Keratinocyte (primary cell): ENCODE measurements at regions not wholly inside any gene's neighbourhood (a gene's known extent, or its start where the extent isn't known, plus 50 kb on each side); places are given as distances from the start of the nearest gene placed in this dataset.

Experiments used
- DNase-seq: peaks from one replicate; pipeline ENCODE4 v3.0.0-alpha.2; 2011; ENCODE audit warnings: low read depth, missing footprints, low spot score
- FAIRE-seq: peaks from 2 replicates; lab custom pipeline; 2011; peaks lifted over from hg19 to GRCh38; lab: Jason Lieb, UNC
- H2AFZ ChIP-seq: 2 replicates; pipeline ENCODE4 v1.6.0; 2012; ENCODE audit warnings: low read length, control low read depth, inconsistent platforms; ENCODE audit not compliant: control insufficient read depth
- H3K27ac ChIP-seq: 2 replicates; pipeline ENCODE4 v1.5.1; 2011; ENCODE audit warnings: low read length; ENCODE audit not compliant: control insufficient read depth, insufficient read depth
- H3K27me3 ChIP-seq: 3 replicates; pipeline ENCODE4 v1.6.0; 2011; ENCODE audit warnings: low read length; ENCODE audit not compliant: control insufficient read depth, insufficient read depth; ENCODE audit errors: extremely low read depth
- H3K36me3 ChIP-seq, 2 experiments: 2 replicates in 1 of 2; 3 replicates in 1 of 2; pipeline ENCODE4 v1.5.1; 2011; ENCODE audit warnings: low read length in 2 of 2, mild to moderate bottlenecking in 1 of 2; ENCODE audit not compliant: control insufficient read depth in 2 of 2, insufficient read depth in 2 of 2; ENCODE audit errors: extremely low read depth in 1 of 2
- H3K4me1 ChIP-seq: 3 replicates; pipeline ENCODE4 v1.5.1; 2011; ENCODE audit warnings: low read length; ENCODE audit not compliant: control insufficient read depth, insufficient read depth; ENCODE audit errors: extremely low read depth
- H3K4me2 ChIP-seq: 3 replicates; pipeline ENCODE4 v1.6.0; 2011; ENCODE audit warnings: low read depth, low read length; ENCODE audit not compliant: control insufficient read depth, insufficient read depth; ENCODE audit errors: extremely low read depth
- H3K4me3 ChIP-seq, 3 experiments: fragments of 200-600 bp in 1 of 3; sonication (generic) in 1 of 3; 2 replicates in 2 of 3; 3 replicates in 1 of 3; pipeline ENCODE4 v1.5.1; 2011 to 2016; ENCODE audit warnings: low read length in 3 of 3, mild to moderate bottlenecking in 3 of 3, control low read depth in 2 of 3, inconsistent platforms in 1 of 3, low read depth in 1 of 3, mixed read lengths in 1 of 3, mixed run types in 1 of 3, moderate library complexity in 1 of 3; ENCODE audit not compliant: control insufficient read depth in 2 of 3, insufficient read depth in 2 of 3; ENCODE audit errors: extremely low read depth in 1 of 3
- H3K79me2 ChIP-seq: 2 replicates; pipeline ENCODE4 v1.6.0; 2012; ENCODE audit warnings: low read length; ENCODE audit not compliant: control insufficient read depth, insufficient read depth
- H3K9ac ChIP-seq: 3 replicates; pipeline ENCODE4 v1.6.0; 2011; ENCODE audit warnings: low read length; ENCODE audit not compliant: control insufficient read depth, insufficient read depth; ENCODE audit errors: extremely low read depth
- H3K9me1 ChIP-seq: 3 replicates; pipeline ENCODE4 v1.6.0; 2011; ENCODE audit warnings: low read length; ENCODE audit not compliant: control insufficient read depth, insufficient read depth; ENCODE audit errors: extremely low read depth
- H3K9me3 ChIP-seq: 2 replicates; pipeline ENCODE4 v1.5.1; 2012; ENCODE audit warnings: low read depth, low read length; ENCODE audit not compliant: control insufficient read depth
- H4K20me1 ChIP-seq: 3 replicates; pipeline ENCODE4 v1.6.0; 2011; ENCODE audit warnings: low read length; ENCODE audit not compliant: control insufficient read depth, insufficient read depth; ENCODE audit errors: extremely low read depth
- CTCF ChIP-seq, 3 experiments: IDR thresholded peaks in 1 of 3; conservative IDR thresholded peaks in 1 of 3; optimal IDR thresholded peaks in 1 of 3; 2 replicates in 2 of 3; 3 replicates in 1 of 3; pipeline versions ENCODE3 to v1.5.1; 2011; ENCODE audit warnings: low read length in 3 of 3, mild to moderate bottlenecking in 3 of 3, moderate library complexity in 2 of 3, control low read depth in 1 of 3, inconsistent platforms in 1 of 3; ENCODE audit not compliant: insufficient read depth in 2 of 3; ENCODE audit errors: extremely low read depth in 1 of 3
- EZH2 ChIP-seq: IDR thresholded peaks from one replicate; pipeline ENCODE4 v1.6.1; 2012; ENCODE audit warnings: inconsistent platforms, mild to moderate bottlenecking, low read length, moderate library complexity
- dilution Hi-C: fragments of 300-500 bp; cut with MboI; formaldehyde crosslinking; loops from one replicate; pipeline ENCODE4 v1.7.0; 2020; ENCODE audit warnings: low sequenced_read_pairs; ENCODE audit not compliant: extremely low pct_ligation_motif_present

- TF ChIP-seq EZH2 (no peak), CTCF (optimal IDR thresholded peaks at IDR 0.05 in 1 of 3, IDR thresholded peaks at IDR 0.05 in 1 of 3, conservative IDR thresholded peaks at IDR 0.05 in 1 of 3; ENCODE audit: extremely low read depth in 1 of 3, insufficient read depth in 2 of 3, low read length in 3 of 3) (no peak)
- Histone ChIP-seq H2AFZ (no peak overlapping the region), H3K9ac (no peak overlapping the region), H3K4me2 (no peak overlapping the region), H3K9me1 (no peaks in the 10 kb centered on the region), H4K20me1 (no peaks in the 10 kb centered on the region), H3K27ac (no peak overlapping the region), H3K79me2 (no peaks in the 10 kb centered on the region), H3K27me3 (no peaks in the 10 kb centered on the region), H3K4me1 (peaks cover 26% of the 10 kb centered on the region), H3K4me3 (no peak overlapping the region), H3K36me3 (no peaks in the 10 kb centered on the region), H3K9me3 (no peaks in the 10 kb centered on the region)
- FAIRE-seq (no peak), DNase-seq (no peak)
- dilution Hi-C loops: no loop called here
Observed at GRCh38 chr18:76618721-76619120, 123.7 kb upstream of the ZNF516 start.

GRCh38 chr18:76616373-76616772, 121.3 kb upstream of the ZNF516 start:
- peaks cover 18% of the 10 kb centered on the region for H3K4me1 ChIP-seq
- FAIRE-seq: no peak
- DNase-seq: no peak
- dilution Hi-C loops: no loop called here
- no peaks in the 10 kb centered on the region for H3K9me1 ChIP-seq
- no peaks in the 10 kb centered on the region for H3K36me3 ChIP-seq
- no peaks in the 10 kb centered on the region for H3K27me3 ChIP-seq
- no peak overlapping the region for H3K4me3 ChIP-seq
- H3K79me2 ChIP-seq: no peaks in the 10 kb centered on the region
- no peak overlapping the region for H3K9ac ChIP-seq
- H3K27ac ChIP-seq: no peak overlapping the region
- TF ChIP-seq CTCF (optimal IDR thresholded peaks at IDR 0.05 in 1 of 3, IDR thresholded peaks at IDR 0.05 in 1 of 3, conservative IDR thresholded peaks at IDR 0.05 in 1 of 3; ENCODE audit: extremely low read depth in 1 of 3, insufficient read depth in 2 of 3, low read length in 3 of 3): no peak
- no peak for TF ChIP-seq EZH2
- H2AFZ ChIP-seq: no peak overlapping the region
- no peak overlapping the region for H3K4me2 ChIP-seq
- no peaks in the 10 kb centered on the region for H4K20me1 ChIP-seq
- no peaks in the 10 kb centered on the region for H3K9me3 ChIP-seq
